ENCODE measurements at regions not wholly inside any gene's neighbourhood (a gene's known extent, or its start where the extent isn't known, plus 50 kb on each side); places are given as distances from the start of the nearest gene placed in this dataset.

- no peak for DNase-seq (ENCODE audit: low spot score)
Observed at GRCh38 chr13:74215420-74215819, 81.2 kb upstream of the KLF12 start.

- no peak for DNase-seq (ENCODE audit: low spot score)
Observed at GRCh38 chr13:74214321-74214720, 80.1 kb upstream of the KLF12 start.

GRCh38 chr13:74210693-74211393 is 76.6 kb upstream of the KLF12 start:
- DNase-seq (ENCODE audit: low spot score) = no peak

GRCh38 chr13:74206855-74207254 is 72.7 kb upstream of the KLF12 start:
- DNase-seq (ENCODE audit: low spot score) = no peak

- DNase-seq (ENCODE audit: low spot score) = no peak
Observed at GRCh38 chr13:74206061-74206561, 71.9 kb upstream of the KLF12 start.

GRCh38 chr13:74205313-74205690 is 71.1 kb upstream of the KLF12 start:
- DNase-seq (ENCODE audit: low spot score) = no peak

- DNase-seq (ENCODE audit: low spot score) = no peak
Observed at GRCh38 chr13:74204602-74205312, 70.6 kb upstream of the KLF12 start.

GRCh38 chr13:74203576-74203975 is 69.4 kb upstream of the KLF12 start:
- DNase-seq (ENCODE audit: low spot score) = no peak

- DNase-seq (ENCODE audit: low spot score) = no peak
Observed at GRCh38 chr13:74202129-74202813, 68.1 kb upstream of the KLF12 start.

- no peak for DNase-seq (ENCODE audit: low spot score)
Observed at GRCh38 chr13:74201530-74201929, 67.3 kb upstream of the KLF12 start.

- DNase-seq (ENCODE audit: low spot score) = no peak
Observed at GRCh38 chr13:74200081-74200480, 65.9 kb upstream of the KLF12 start.

GRCh38 chr13:74197677-74198429 is 63.6 kb upstream of the KLF12 start:
- DNase-seq (ENCODE audit: low spot score) = no peak

GRCh38 chr13:74194846-74195245 is 60.6 kb upstream of the KLF12 start:
- no peak for DNase-seq (ENCODE audit: low spot score)

- no peak for DNase-seq (ENCODE audit: low spot score)
Observed at GRCh38 chr13:74193391-74193790, 59.2 kb upstream of the KLF12 start.

- DNase-seq (ENCODE audit: low spot score) = no peak
Observed at GRCh38 chr13:74191410-74191809, 57.2 kb upstream of the KLF12 start.

- DNase-seq (ENCODE audit: low spot score) = no peak
Observed at GRCh38 chr13:74190999-74191398, 56.8 kb upstream of the KLF12 start.

GRCh38 chr13:74187564-74187963 is 53.4 kb upstream of the KLF12 start:
- DNase-seq (ENCODE audit: low spot score) = no peak

- DNase-seq (ENCODE audit: low spot score) = no peak
Observed at GRCh38 chr13:74184283-74184682, 50.1 kb upstream of the KLF12 start.
